ENCODE measurements at regions not wholly inside any gene's neighbourhood (a gene's known extent, or its start where the extent isn't known, plus 50 kb on each side); places are given as distances from the start of the nearest gene placed in this dataset.

DNA sequence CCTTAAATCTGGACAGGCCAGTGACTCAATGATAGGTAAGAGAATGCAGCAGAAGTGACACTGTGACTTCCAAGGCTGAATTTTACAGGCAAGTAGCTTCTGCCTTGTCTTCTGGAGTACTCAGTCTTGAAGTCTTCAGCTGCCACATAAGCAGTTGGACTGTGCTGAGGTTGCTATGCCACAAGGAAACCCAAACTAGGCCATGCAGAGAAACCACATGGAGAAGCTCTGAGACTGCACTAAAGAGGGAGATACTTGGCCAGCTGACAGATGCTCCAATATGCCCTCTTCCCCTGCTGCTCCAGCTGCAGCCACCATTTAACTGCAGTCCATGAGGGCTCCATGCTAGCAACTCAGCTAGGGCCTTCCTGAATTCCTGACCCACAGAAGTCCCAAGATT, 119.4 kb upstream of the GADL1 start:
- H3K27ac ChIP-seq (ENCODE audit: low read depth): no peak overlapping the region
- H3K4me1 ChIP-seq (ENCODE audit: insufficient read depth): no peaks in the 10 kb centered on the region
- no peaks in the 10 kb centered on the region for H3K36me3 ChIP-seq (ENCODE audit: insufficient read depth)
- H3K4me3 ChIP-seq (ENCODE audit: low read depth, low read length): no peak overlapping the region
- DNase-seq (ENCODE audit: extremely low spot score): no peak

- 81% methylated on average over 8 of the region's 8 CpGs for WGBS
- Histone ChIP-seq H3K36me3 (ENCODE audit: insufficient read depth) (no peaks in the 10 kb centered on the region), H3K27ac (ENCODE audit: low read depth) (no peak overlapping the region), H3K4me1 (ENCODE audit: insufficient read depth) (no peaks in the 10 kb centered on the region), H3K4me3 (ENCODE audit: low read depth, low read length) (no peak overlapping the region)
- DNase-seq (ENCODE audit: extremely low spot score): no peak
Measured at GRCh38 chr3:31014317-31015040, 120.0 kb upstream of the GADL1 start.

GRCh38 chr3:31016196-31016595, 121.7 kb upstream of the GADL1 start:
- WGBS: 82% methylated on average over 2 of the region's 2 CpGs

DNA sequence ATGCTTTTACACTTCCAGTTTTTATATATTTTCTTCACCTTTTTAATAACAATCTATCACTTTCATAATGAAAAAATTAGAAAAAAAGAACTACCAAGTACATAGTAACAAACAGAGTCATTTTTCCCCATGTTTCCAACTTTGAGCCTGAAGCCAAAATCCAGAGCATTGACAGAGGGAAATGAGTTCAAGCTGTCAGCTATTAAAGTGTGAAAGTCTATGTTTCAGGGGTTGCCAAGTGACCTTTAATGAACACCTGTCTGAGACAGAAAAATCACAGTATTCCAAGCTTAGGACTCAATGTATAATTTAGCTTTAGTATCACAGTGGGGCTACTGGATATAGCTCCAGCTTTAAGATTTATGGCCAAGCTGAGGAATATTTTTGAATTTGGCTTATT, 128.3 kb upstream of the GADL1 start:
- Histone ChIP-seq H3K27ac (ENCODE audit: low read depth) (no peak overlapping the region), H3K4me1 (ENCODE audit: insufficient read depth) (no peaks in the 10 kb centered on the region), H3K36me3 (ENCODE audit: insufficient read depth) (no peaks in the 10 kb centered on the region), H3K4me3 (ENCODE audit: low read depth, low read length) (no peak overlapping the region)
- DNase-seq (ENCODE audit: extremely low spot score): no peak

More at GRCh38 chr3:31016196-31016595, 121.7 kb upstream of the GADL1 start:
- Histone ChIP-seq H3K4me3 (ENCODE audit: low read depth, low read length) (no peak overlapping the region), H3K4me1 (ENCODE audit: insufficient read depth) (no peaks in the 10 kb centered on the region), H3K36me3 (ENCODE audit: insufficient read depth) (no peaks in the 10 kb centered on the region), H3K27ac (ENCODE audit: low read depth) (no peak overlapping the region)
- DNase-seq (ENCODE audit: extremely low spot score): no peak

DNA sequence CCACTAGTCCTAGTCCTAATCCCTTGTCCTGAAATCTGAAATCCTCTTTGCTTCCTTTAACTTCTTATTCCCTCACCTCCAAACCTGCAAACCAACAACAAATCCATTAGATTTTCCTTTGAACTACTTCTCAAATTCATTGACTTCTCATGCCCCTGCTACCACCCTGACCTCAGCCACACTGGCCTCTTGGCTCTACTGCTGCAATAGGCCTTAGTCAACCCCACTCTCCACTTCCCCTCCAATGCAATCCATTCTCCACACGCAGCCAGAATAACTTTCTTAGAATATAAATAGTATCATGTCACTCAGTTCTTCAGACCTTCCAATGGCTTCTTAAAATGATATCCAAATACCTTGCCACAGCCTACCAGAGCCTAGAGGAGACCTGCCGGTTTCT, 131.1 kb upstream of the GADL1 start:
- DNase-seq (ENCODE audit: extremely low spot score): no peak
- H3K36me3 ChIP-seq (ENCODE audit: insufficient read depth): no peaks in the 10 kb centered on the region
- no peak overlapping the region for H3K4me3 ChIP-seq (ENCODE audit: low read depth, low read length)
- no peaks in the 10 kb centered on the region for H3K4me1 ChIP-seq (ENCODE audit: insufficient read depth)
- 88% methylated on average over 2 of the region's 2 CpGs for WGBS
- H3K27ac ChIP-seq (ENCODE audit: low read depth): no peak overlapping the region

GRCh38 chr3:31027191-31027761, 132.8 kb upstream of the GADL1 start:
- Histone ChIP-seq H3K4me1 (ENCODE audit: insufficient read depth) (no peaks in the 10 kb centered on the region), H3K4me3 (ENCODE audit: low read depth, low read length) (no peak overlapping the region), H3K36me3 (ENCODE audit: insufficient read depth) (no peaks in the 10 kb centered on the region), H3K27ac (ENCODE audit: low read depth) (no peak overlapping the region)
- DNase-seq (ENCODE audit: extremely low spot score): no peak
- WGBS: 88% methylated on average over 1 of the region's 1 CpG

DNA sequence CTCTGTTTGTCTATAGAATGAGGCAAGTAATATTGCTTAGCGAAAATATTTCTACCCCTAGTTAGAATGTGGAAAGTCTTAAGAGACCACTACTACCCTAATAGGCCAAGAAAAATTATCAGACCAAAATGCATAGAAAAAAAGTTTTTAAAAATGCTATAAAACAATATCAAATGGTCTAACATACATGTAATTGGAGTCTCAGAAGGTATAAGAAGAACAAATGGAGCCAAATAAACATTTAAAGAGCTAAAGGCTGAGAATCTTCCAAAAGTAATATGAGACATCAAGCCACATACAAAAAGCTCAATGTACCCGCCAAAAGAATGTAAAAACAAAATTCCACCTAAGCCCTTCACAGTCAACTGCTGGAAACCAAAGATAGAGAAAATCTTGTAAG, 133.5 kb upstream of the GADL1 start:
- Histone ChIP-seq H3K4me3 (ENCODE audit: low read depth, low read length) (no peak overlapping the region), H3K27ac (ENCODE audit: low read depth) (no peak overlapping the region), H3K4me1 (ENCODE audit: insufficient read depth) (no peaks in the 10 kb centered on the region), H3K36me3 (ENCODE audit: insufficient read depth) (no peaks in the 10 kb centered on the region)
- WGBS: 87% methylated on average over 2 of the region's 2 CpGs
- DNase-seq (ENCODE audit: extremely low spot score): no peak

- Histone ChIP-seq H3K4me3 (ENCODE audit: low read depth, low read length) (no peak overlapping the region), H3K4me1 (ENCODE audit: insufficient read depth) (no peaks in the 10 kb centered on the region), H3K36me3 (ENCODE audit: insufficient read depth) (no peaks in the 10 kb centered on the region), H3K27ac (ENCODE audit: low read depth) (no peak overlapping the region)
- WGBS: 76% methylated on average over 1 of the region's 1 CpG
- no peak for DNase-seq (ENCODE audit: extremely low spot score)
Measured at GRCh38 chr3:31028766-31029165, 134.3 kb upstream of the GADL1 start.

GRCh38 chr3:31029706-31030105, 135.2 kb upstream of the GADL1 start:
- DNase-seq (ENCODE audit: extremely low spot score): no peak
- Histone ChIP-seq H3K4me3 (ENCODE audit: low read depth, low read length) (no peak overlapping the region), H3K27ac (ENCODE audit: low read depth) (no peak overlapping the region), H3K4me1 (ENCODE audit: insufficient read depth) (no peaks in the 10 kb centered on the region), H3K36me3 (ENCODE audit: insufficient read depth) (no peaks in the 10 kb centered on the region)
- WGBS: 62% methylated on average over 3 of the region's 3 CpGs

- no peak overlapping the region for H3K4me3 ChIP-seq (ENCODE audit: low read depth, low read length)
- H3K36me3 ChIP-seq (ENCODE audit: insufficient read depth): no peaks in the 10 kb centered on the region
- 62% methylated on average over 1 of the region's 1 CpG for WGBS
- no peaks in the 10 kb centered on the region for H3K4me1 ChIP-seq (ENCODE audit: insufficient read depth)
- no peak for DNase-seq (ENCODE audit: extremely low spot score)
- H3K27ac ChIP-seq (ENCODE audit: low read depth): no peak overlapping the region
Measured at GRCh38 chr3:31035681-31036080, 141.2 kb upstream of the GADL1 start.

DNA sequence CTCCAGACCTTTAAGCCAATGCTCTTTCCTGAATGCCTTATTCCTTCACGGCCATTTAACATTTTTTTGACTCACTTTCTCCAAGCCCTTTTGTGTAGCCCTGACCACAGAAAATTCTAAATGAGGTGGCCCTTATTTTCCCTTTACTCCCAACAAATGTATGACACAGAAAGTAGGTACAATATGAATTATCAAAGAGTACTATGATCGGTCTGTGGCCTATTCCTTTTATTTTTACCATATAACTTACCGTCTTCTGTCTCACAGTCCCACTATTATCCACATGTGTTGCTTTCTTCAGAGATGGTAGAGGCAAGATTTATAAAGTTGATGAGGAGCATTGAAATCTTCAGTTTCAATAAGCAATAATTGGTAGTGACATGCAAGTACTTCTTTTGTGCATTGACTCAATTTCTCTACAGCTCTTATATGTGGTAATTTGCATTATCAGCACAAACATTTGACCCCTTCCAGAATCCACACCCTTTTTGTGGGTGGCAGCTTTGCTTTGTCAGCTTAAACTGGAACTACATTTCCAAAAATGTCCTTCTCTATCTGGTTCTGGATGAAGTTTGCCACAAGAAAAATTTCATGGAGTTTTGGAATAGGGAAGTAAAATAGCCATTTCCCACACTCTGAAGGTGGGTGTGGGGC, 143.8 kb upstream of the GADL1 start:
- H3K27ac ChIP-seq (ENCODE audit: low read depth): no peak overlapping the region
- no peaks in the 10 kb centered on the region for H3K36me3 ChIP-seq (ENCODE audit: insufficient read depth)
- no peak overlapping the region for H3K4me3 ChIP-seq (ENCODE audit: low read depth, low read length)
- no peak for DNase-seq (ENCODE audit: extremely low spot score)
- 92% methylated on average over 3 of the region's 3 CpGs for WGBS
- no peaks in the 10 kb centered on the region for H3K4me1 ChIP-seq (ENCODE audit: insufficient read depth)

- Histone ChIP-seq H3K27ac (ENCODE audit: low read depth) (no peak overlapping the region), H3K36me3 (ENCODE audit: insufficient read depth) (no peaks in the 10 kb centered on the region), H3K4me3 (ENCODE audit: low read depth, low read length) (no peak overlapping the region), H3K4me1 (ENCODE audit: insufficient read depth) (no peaks in the 10 kb centered on the region)
- no peak for DNase-seq (ENCODE audit: extremely low spot score)
- WGBS: 87% methylated on average over 1 of the region's 1 CpG
Measured at GRCh38 chr3:31039145-31039544, 144.7 kb upstream of the GADL1 start.

DNA sequence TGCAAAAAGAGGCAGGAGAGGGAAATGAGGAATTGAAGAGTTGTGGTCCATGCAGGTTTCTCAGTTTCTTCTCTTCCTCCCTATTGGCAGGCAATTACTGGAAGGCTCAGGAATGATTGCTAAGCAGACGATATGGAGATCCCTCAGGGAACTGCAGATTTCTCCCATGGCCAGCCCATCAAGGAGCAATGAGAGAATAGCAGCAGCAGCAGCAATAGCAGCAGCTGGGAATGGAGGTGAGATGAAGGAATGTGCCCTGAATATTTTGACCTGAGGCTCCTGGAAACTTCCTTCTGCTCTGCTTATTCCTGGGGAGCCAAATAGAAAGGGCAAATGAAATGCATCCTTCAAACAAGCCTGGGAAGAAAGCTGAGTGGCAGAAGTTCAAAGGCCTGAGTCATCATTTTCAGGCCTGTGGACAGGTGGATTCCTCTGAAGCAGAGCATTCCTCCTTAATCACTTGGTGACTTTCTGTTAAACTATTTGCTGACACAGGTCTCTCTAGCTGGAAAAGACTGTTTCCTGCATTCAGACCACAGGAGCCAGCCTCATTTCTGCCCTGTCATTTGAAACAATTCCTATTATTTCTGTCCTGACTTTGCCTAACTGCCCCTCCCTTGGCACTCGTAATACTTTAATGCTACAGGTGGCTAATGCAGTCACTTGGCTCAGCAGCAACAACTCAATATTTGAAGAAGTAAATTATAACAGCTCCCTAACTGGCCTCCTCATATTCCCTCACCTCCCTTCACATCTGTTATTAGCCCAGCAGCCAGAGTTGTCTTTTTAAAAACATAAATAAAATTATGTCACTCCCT, 146.9 kb upstream of the GADL1 start:
- 56% methylated on average over 2 of the region's 2 CpGs for WGBS
- no peaks in the 10 kb centered on the region for H3K4me1 ChIP-seq (ENCODE audit: insufficient read depth)
- DNase-seq (ENCODE audit: extremely low spot score): peak; percentile 10
- no peak overlapping the region for H3K4me3 ChIP-seq (ENCODE audit: low read depth, low read length)
- no peak overlapping the region for H3K27ac ChIP-seq (ENCODE audit: low read depth)
- no peaks in the 10 kb centered on the region for H3K36me3 ChIP-seq (ENCODE audit: insufficient read depth)
